ENCODE measurements at regions not wholly inside any gene's neighbourhood (a gene's known extent, or its start where the extent isn't known, plus 50 kb on each side); places are given as distances from the start of the nearest gene placed in this dataset.
"Not testable (repeated sequence)": the region's sequence is repeated elsewhere in the genome, so short reads cannot be mapped to it uniquely, and the experiment has no call there.

- not testable (repeated sequence) for TF ChIP-seq CTCF (IDR thresholded peaks at IDR 0.05 in 8 of 11, conservative IDR thresholded peaks at IDR 0.05 in 3 of 11); POLR2AphosphoS5 (IDR thresholded peaks at IDR 0.05)
These were observed 495.8 kb downstream of the AACS start for GRCh38 chr12:125561008-125561407.
